GM18526 (cell line): ENCODE measurements at regions not wholly inside any gene's neighbourhood (a gene's known extent, or its start where the extent isn't known, plus 50 kb on each side); places are given as distances from the start of the nearest gene placed in this dataset.

Experiments used
- POLR2A ChIP-seq: IDR thresholded peaks from 3 replicates; pipeline ENCODE4 v1.6.1; 2011; ENCODE audit not compliant: insufficient read length; ENCODE audit errors: extremely low read depth

DNA sequence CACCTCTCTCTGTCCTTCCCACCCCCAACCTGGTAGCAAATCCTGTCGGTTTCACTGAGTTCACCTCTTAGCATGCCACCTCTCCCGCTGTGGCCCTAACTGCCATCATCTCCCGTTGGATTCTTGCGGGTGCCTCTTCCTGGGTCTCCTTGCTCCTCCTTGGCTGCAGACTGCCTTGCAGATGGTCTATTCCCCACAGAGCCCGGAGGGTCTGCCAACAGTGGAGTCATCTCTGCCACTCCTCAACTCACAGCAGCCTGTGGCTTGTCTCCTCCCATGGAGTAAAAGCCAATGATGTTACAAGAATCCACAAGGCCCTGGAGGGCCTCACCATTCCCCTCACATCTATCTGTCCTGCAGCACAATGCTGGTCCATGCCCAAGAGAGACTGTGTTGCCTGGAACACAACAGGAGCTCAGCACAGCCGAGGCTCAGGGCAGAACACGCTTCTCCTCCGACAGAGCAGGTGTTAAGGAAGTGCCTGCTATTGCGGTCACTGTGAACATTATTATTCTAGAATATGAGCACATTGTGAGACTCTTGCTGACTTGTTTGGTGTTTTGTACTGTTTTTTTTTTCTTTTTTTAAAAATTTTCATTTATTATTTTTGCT is 241.8 kb upstream of the SULF2 start:
- TF ChIP-seq POLR2A, result no peak

DNA sequence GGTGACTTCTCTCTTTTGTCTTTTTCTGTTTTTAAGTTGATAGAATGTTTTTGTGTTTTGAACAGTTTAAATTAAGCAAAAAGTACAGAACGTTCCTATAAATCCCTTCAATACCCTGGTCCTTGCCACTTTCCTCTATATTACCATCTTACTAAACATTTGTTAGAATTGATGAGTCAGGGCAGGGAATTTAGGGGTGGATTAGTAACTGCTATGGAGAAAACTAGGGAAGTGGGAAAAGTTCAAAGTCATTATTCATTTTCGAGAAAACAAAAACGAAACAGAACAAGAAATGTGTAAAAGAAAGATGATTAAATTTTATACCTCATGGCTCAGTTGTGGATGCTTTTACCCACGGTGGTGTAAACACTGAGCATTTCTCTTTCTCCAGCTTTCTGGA is 240.4 kb upstream of the SULF2 start:
- no peak for TF ChIP-seq POLR2A

DNA sequence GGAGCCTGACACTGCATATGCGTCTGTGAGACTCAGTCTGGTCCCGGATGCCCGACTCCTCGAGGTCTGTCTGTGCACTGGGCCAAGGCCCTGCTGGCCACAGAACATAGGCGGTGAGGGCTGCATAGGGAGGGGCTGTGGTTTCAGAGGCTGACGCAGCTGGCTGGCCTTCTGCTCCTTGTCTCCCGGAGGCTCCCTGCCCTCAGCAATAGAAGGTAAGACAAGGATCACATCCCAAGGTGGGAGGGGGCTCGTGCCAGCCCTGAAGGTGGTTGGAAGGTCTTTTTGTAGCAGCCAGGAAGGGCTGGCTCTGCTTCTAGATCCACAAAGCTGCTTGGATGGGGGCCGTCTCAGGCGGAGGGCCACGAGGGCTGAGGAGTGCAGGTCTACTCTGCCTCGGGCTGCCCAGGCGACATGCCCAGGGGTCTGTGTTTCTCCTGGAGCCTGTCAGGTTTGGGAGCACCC is 239.8 kb upstream of the SULF2 start:
- TF ChIP-seq POLR2A, result no peak

DNA sequence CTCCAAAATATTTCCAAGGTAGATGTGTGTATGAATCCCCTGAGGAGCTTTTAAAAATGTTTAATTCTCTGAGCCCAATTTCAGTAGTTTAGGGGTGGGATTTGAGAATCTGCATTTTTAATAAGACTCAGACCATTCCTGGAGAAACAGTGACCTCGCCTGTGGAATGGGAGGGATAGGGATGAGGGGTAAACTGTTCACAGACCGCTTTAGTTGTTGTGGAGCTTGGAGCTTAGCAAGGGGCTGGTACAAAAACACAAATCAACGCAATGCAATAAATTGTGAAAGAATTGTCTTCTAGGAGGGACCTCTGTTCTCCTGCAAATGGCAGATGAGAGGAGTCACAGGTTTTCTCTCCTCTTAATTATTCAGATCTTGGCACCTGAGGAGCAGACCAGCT is 239.3 kb upstream of the SULF2 start:
- no peak for TF ChIP-seq POLR2A

DNA sequence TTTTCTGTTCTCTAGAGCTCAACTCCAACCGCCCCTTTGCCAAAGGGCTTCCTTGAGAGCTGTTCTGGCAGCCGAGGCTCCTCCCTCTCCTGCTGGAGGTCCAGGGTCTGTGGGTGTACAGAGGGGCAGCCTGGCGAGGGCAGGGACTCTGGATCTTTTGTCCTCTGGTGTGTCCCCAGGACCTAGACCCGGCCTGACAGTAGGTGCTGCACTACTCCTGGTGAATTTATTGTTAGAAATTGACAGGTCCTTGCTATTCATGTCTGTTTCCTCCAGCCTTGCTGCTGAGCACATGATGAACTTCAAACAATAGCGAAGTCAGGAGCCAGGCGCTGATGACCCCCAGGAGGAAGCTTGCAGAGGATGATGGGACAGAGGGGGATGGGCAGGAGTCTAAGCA is 234.7 kb upstream of the SULF2 start:
- no peak for TF ChIP-seq POLR2A

DNA sequence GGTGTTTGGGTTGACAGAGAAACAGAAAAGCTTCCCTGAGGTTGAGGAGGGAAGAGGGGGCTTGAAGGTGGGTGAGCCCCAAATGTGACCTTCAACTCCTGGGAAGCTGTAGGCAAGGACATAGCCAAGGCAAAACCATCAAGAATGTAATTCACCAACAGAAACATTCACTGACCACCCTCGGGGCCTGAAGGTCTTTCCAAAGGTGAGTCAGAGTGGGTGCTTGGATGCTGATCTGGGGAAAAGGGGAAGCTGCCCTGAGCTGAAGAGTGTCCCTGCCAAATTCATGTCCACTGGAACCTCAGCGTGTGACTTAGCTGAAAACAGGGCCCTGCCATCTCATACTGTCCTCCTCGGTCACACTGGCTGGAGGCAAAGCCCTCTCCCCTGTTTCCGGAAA is 234.2 kb upstream of the SULF2 start:
- TF ChIP-seq POLR2A, result no peak

DNA sequence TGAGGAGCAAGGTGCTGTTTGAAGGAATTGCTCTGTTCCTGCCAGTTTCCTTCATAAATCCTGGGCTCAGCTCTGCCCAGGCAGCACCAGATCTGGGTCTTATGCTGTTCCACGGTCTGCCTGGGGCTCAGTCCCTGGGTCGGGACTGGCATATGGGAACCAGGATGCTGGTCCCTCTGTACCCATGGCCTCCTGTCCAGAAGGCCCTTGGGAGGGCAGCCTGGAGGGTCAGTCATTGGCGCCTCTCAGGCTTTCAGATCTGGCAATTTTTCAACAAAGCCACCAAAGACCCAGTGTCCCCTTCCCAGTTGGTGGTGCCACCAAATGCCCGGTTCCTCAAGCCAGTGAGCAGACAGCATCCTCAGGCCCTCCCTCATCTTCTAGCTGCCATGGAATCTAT is 232.7 kb upstream of the SULF2 start:
- no peak for TF ChIP-seq POLR2A

DNA sequence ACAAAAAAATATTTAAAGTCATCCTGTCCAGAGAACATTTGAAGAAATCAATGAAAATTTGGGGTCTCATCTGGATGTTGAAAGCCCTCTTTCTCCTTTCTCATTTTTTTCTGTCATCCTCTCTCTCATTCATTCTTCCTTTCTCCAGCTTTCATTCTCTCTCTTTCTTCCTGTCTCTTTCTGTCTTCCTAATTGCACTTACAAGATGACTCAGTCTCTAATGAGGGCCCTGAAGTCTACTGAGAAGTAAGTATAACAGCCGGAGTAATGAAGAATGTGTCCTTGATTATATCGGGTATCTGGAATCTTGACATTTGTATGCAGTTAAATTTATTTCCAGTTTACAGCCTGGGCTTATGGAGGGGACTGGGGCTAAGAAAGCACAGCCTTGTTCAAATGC is 232.2 kb upstream of the SULF2 start:
- no peak for TF ChIP-seq POLR2A

DNA sequence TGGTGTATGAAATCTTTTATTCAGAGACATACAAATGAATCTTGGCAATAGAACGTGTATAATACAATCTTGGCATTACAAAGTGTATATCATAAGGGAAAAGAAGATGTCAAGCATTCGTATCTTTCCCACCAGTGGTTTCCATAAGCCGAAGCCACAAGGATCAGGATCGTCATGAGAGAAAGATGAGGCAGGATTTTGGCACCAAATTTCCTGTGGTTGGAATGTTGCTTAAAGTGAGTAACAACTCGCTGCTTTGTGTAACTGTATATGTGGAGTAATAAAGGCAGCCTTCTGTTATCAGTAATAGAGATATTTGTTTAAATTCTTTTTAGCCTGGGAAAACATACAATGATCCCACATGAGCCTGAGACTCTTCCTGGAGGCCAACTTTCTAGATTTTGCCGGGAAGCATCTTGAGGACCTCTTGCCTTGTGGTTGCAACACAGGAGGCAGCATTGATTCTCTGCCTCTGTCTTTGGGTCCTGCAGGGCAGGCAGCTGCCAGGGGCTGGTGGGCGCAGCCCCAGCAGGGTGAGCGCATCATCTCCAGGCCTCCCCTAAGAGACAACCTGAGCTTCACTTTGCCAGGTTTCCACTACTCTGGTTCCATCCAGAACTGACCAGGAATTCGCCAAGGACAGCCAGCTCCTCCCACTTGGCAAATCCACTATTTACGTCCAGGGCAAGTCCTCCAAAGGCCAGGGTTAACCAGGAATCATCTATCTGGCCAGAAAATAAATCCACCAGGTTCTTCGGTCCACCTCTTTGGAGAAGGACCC is 230.9 kb upstream of the SULF2 start:
- no peak for TF ChIP-seq POLR2A

DNA sequence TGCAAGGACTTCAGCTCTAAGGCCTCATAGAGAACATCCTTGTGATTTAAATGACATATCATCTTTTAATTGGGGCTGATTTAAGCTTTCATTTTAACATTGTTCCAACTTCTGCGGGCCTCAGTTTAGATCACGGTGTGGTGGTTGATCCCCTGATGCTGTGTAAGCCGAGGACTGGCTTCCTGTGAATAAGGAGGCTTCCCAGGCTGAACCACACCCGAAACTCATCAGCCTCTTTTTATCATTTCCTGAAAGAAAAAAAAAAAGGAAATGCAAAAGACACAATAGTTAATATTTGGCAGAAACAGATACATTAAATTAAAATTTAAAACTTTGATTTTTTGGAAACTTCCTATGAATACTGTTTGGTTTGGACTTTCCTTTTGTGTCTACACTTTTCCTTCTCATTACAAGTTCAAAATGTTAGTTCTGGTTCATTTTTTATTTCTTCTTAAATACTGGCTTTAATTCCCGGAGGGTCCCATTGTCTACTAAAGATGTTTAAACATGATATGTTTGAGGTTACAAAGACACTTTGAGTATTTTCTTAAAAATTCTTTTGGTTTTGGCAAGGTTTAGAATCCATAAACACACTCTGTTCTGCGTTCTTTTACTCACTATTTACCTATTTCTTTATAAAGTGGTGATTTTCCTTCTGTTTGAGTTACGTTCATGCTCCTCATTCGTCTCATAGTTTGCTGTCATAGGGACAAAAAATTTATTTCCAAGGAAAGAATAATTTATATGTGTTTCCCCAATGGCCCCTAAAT is 230.0 kb upstream of the SULF2 start:
- TF ChIP-seq POLR2A, result no peak

DNA sequence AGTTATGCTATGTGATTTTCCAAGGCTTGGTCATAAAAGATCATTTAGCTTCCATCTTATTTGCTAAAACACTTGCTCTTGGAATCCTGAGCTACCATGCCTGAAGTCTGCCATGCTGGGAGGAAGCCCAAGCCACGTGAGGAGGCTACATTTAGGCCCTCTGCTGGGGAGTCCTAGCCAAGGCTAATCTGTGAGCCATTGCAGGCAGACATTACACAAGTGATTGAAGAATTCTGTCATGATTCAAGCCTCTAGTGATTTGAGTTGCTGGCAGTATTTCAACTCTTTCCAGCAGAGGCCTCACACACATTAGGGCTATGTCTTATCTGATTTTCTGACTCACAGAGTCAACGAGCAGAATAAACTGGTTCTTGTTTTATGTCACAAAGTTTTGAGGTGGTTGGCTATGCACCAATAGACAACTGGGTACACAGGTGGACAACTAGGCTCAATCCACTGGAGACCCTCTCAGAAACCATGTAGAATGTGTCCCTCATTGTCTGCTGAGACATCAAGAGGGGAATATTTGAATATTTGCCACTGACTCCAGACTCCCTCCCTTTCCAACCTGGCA is 227.2 kb upstream of the SULF2 start:
- no peak for TF ChIP-seq POLR2A

DNA sequence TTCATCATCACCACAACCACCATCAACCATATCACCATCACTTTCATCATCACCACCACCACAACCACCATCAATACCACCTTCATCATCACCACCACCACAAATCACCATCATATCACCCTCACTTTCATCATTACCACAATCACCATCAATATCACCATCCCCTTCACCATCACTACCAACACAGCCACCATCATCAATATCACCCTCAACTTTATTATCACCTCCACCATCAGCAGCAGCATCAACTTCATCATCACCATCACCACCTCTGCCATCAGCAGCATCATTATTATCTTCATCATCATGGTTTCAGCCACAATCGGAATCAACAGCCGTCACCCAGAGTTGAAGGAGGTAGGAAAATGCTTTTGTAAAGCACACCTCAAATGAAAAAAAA is 225.7 kb upstream of the SULF2 start:
- TF ChIP-seq POLR2A, result no peak

DNA sequence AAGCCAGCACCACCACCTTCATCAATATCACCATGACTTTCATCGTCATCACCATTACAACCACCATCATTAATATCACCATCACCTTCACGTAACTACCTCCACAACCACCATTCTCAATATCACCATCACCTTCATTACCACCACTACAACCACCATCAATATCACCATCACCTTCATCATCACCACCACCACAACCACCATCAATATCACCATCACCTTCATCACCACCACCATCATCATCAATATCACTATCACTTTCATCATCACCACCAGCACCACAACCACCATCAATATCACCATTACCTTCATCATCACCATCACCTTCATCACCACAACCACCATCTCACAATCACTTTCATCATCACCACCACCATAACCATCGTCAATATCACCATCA is 225.3 kb upstream of the SULF2 start:
- TF ChIP-seq POLR2A, result no peak

DNA sequence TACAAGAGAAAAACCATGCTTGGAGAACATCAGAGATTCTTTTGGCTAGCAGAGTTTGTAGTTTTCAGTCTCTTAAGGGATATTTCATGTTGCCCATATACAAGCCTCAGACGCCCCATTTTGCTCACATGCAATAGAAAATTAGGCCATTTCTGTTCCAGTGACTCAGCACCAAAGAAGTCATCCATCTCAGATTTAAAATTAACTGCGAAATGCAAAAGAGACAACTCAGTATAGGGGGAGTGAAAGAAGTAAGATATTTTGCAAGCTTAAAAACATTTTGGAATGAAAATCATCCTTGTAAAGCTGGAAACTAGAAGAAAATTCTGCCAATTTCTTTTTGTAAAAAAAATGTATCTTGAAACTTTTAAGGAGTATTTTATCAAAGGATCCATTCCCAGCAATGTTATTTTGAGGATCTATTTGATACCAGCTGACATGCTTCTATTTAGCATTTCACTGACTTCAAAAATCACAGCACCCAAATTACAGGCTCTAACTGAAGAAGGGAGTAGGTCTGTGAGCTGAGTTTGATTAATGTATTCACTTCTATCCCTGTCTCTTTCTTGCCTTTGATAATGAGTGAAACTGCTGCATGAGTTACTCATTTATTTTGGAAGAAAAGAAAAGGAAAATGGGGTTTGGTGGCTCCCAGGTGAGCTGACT is 223.7 kb upstream of the SULF2 start:
- TF ChIP-seq POLR2A, result no peak

DNA sequence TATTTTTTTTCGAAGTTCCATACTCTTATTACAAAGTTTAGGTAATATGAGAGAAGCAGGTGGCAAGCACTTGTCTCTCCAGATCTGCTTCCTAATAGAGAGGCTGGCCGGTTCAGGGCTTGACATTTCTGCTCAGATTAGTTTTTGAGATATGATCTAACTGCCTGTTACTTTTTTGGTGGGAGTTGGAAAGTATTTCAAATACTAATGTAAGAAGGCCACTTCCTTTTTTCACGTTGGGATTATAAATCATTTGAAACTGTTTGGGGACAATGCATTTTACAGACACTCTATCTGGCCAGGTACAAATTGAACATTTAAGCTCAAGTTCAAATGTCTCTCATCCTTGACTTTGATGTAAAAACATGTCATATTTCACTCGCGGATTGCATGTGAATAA is 222.1 kb upstream of the SULF2 start:
- TF ChIP-seq POLR2A, result no peak
